Testis (tissue), 2 donors: ENCODE measurements at regions not wholly inside any gene's neighbourhood (a gene's known extent, or its start where the extent isn't known, plus 50 kb on each side); places are given as distances from the start of the nearest gene placed in this dataset.

Source experiments
- DNase-seq: peaks from one replicate; pipeline ENCODE4 v3.0.0-alpha.2; 2019
- H3K27ac ChIP-seq, 2 donors: fragments of 200-600 bp; sonication (generic); one replicate each; pipeline ENCODE4 v1.5.1; 2019
- H3K27me3 ChIP-seq: fragments of 200-600 bp; sonication (generic); one replicate; pipeline ENCODE4 v1.5.1; 2019
- H3K36me3 ChIP-seq: fragments of 200-600 bp; sonication (generic); one replicate; pipeline ENCODE4 v1.5.1; 2017; ENCODE audit warnings: low read depth; ENCODE audit errors: missing control alignments
- H3K4me1 ChIP-seq: fragments of 200-600 bp; sonication (generic); one replicate; pipeline ENCODE4 v1.5.1; 2019
- H3K4me3 ChIP-seq, 2 donors: fragments of 200-600 bp; sonication (generic); one replicate each; pipeline ENCODE4 v1.5.1; 2017 to 2019
- H3K9me3 ChIP-seq: fragments of 200-600 bp; sonication (generic); one replicate; pipeline ENCODE4 v1.5.1; 2017
- POLR2A ChIP-seq: fragments of 450-650 bp; IDR thresholded peaks from one replicate; pipeline ENCODE4 v1.6.1; 2017; ENCODE audit warnings: antibody characterized with exemption, mild to moderate bottlenecking, moderate library complexity
- WGBS, 2 donors: methylation state at CpG; one replicate each; pipeline ENCODE4 v1.1.5; 2018; 5-methylcytosine and 5-hydroxymethylcytosine counted together
- intact Hi-C: fragments of 100-400 bp; cut with DNase I; formaldehyde crosslinking; loops from one replicate; pipeline ENCODE4 v1.15.1; 2023; ENCODE audit warnings: low total_unique reads
- TF ChIP-seq, protein P1 (sequence below), 3 experiments: fragments of 450-650 bp in 2 of 3; fragments of 200-600 bp in 1 of 3; sonication (generic) in 1 of 3; IDR thresholded peaks; one replicate each; pipeline ENCODE4 v1.5.1; 2016 to 2019; ENCODE audit warnings: antibody characterized with exemption in 3 of 3, mild to moderate bottlenecking in 2 of 3, moderate library complexity in 1 of 3

- no peak overlapping the region for H3K27ac ChIP-seq
- no peaks in the 10 kb centered on the region for H3K27me3 ChIP-seq
- peaks cover 6% of the 10 kb centered on the region for H3K4me1 ChIP-seq
- intact Hi-C loops = no loop called here
- TF ChIP-seq POLR2A = no peak
- TF ChIP-seq, protein P1, sequence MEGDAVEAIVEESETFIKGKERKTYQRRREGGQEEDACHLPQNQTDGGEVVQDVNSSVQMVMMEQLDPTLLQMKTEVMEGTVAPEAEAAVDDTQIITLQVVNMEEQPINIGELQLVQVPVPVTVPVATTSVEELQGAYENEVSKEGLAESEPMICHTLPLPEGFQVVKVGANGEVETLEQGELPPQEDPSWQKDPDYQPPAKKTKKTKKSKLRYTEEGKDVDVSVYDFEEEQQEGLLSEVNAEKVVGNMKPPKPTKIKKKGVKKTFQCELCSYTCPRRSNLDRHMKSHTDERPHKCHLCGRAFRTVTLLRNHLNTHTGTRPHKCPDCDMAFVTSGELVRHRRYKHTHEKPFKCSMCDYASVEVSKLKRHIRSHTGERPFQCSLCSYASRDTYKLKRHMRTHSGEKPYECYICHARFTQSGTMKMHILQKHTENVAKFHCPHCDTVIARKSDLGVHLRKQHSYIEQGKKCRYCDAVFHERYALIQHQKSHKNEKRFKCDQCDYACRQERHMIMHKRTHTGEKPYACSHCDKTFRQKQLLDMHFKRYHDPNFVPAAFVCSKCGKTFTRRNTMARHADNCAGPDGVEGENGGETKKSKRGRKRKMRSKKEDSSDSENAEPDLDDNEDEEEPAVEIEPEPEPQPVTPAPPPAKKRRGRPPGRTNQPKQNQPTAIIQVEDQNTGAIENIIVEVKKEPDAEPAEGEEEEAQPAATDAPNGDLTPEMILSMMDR (IDR thresholded peaks at IDR 0.05) = no peak
- H3K36me3 ChIP-seq = no peaks in the 10 kb centered on the region
- 85 to 88% methylated on average over 3 of the region's 3 CpGs for WGBS, 2 donors
- H3K9me3 ChIP-seq = no peaks in the 10 kb centered on the region
- H3K4me3 ChIP-seq = no peak overlapping the region
- no peak for DNase-seq
Measured at GRCh38 chr5:82397741-82398320, 119.7 kb upstream of the RPS23 start.

GRCh38 chr5:82396871-82397514 is 118.8 kb upstream of the RPS23 start:
- WGBS, 2 donors = 25 to 28% methylated on average over 11 of the region's 11 CpGs
- TF ChIP-seq POLR2A = no peak
- TF ChIP-seq, protein P1 (IDR thresholded peaks at IDR 0.05) = no peak
- intact Hi-C loops = no loop called here
- peak overlapping the region; percentile 12 to 51 for H3K27ac ChIP-seq
- no peak overlapping the region for H3K4me3 ChIP-seq
- H3K27me3 ChIP-seq = no peaks in the 10 kb centered on the region
- DNase-seq = peak; percentile 73
- peaks cover 6% of the 10 kb centered on the region for H3K4me1 ChIP-seq
- no peaks in the 10 kb centered on the region for H3K9me3 ChIP-seq
- H3K36me3 ChIP-seq = no peaks in the 10 kb centered on the region

DNA sequence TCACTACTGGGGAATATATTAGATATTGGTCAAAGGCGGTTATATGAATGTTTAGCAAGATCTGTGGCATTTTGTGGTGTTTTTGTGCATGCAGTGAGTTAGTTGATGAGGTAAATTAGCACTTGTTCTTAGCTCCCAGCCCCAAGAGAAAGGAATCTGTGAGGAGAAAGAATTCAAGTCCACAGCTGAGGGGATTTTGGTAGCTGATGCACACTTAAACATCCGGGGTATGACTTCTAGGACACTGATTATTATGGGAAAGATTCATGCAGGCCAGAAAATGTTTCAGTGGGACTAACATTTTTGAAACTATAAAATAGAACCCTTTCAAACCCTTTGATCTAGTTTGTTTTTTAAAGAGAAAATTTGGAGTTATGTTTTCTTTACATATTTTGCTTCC is 118.2 kb upstream of the RPS23 start:
- no peak for DNase-seq
- no peaks in the 10 kb centered on the region for H3K9me3 ChIP-seq
- H3K4me3 ChIP-seq = no peak overlapping the region
- TF ChIP-seq POLR2A = no peak
- TF ChIP-seq, protein P1 (IDR thresholded peaks at IDR 0.05) = no peak
- H3K4me1 ChIP-seq = peaks cover 6% of the 10 kb centered on the region
- H3K27me3 ChIP-seq = no peaks in the 10 kb centered on the region
- no peaks in the 10 kb centered on the region for H3K36me3 ChIP-seq
- intact Hi-C loops = no loop called here
- WGBS, 2 donors = 79 to 82% methylated on average over 2 of the region's 2 CpGs
- peak overlapping the region; percentile 12 to 51 for H3K27ac ChIP-seq

GRCh38 chr5:82393951-82394350 is 115.8 kb upstream of the RPS23 start:
- H3K27ac ChIP-seq = no peak overlapping the region
- peaks cover 6% of the 10 kb centered on the region for H3K4me1 ChIP-seq
- no peaks in the 10 kb centered on the region for H3K9me3 ChIP-seq
- 87 to 93% methylated on average over 3 of the region's 3 CpGs for WGBS, 2 donors
- no peak overlapping the region for H3K4me3 ChIP-seq
- intact Hi-C loops = no loop called here
- TF ChIP-seq POLR2A = no peak
- TF ChIP-seq, protein P1 (IDR thresholded peaks at IDR 0.05) = no peak
- no peak for DNase-seq
- H3K27me3 ChIP-seq = no peaks in the 10 kb centered on the region
- H3K36me3 ChIP-seq = no peaks in the 10 kb centered on the region

DNA sequence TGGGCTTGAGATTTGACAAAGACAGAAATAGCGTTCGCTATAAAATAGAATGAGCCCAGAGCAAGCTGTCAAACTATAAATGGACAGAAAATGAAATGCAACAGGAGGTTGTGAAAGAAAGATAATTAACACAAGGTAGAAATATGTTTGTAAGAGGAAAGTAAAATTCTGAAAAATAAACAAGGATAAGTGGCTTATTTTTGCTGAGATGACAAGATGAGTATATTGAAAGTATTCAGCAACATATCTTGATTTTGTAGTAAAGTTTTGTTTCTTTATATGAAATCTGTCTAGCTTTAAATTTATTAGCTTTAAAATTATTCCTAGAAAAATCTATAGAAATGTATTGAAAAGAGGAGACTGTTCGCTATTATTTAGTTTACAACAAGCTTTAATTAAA is 111.9 kb upstream of the RPS23 start:
- Histone ChIP-seq H3K36me3 (no peaks in the 10 kb centered on the region), H3K9me3 (no peaks in the 10 kb centered on the region), H3K4me1 (peaks cover 8% of the 10 kb centered on the region), H3K27me3 (no peaks in the 10 kb centered on the region), H3K27ac (no peak overlapping the region), H3K4me3 (no peak overlapping the region)
- 95% methylated on average over 3 of the region's 3 CpGs for WGBS, 2 donors
- no peak for DNase-seq
- intact Hi-C loops = no loop called here
- TF ChIP-seq, protein P1 (IDR thresholded peaks at IDR 0.05) = no peak
- TF ChIP-seq POLR2A = no peak
